GM23338 (cell line): ENCODE measurements at regions not wholly inside any gene's neighbourhood (a gene's known extent, or its start where the extent isn't known, plus 50 kb on each side); places are given as distances from the start of the nearest gene placed in this dataset.

Source experiments
- ATAC-seq: fragments of 200-7000 bp; cut with Tn5 transposase; 3 replicates; pipeline ENCODE4 v1.9.1; 2020
- DNase-seq: peaks from one replicate; pipeline ENCODE4 v3.0.0-alpha.2; 2015; ENCODE audit warnings: low spot score
- H2AFZ ChIP-seq: fragments of 200-600 bp; sonication (generic); 2 replicates; pipeline ENCODE4 v1.8.0; 2016; ENCODE audit warnings: antibody characterized with exemption, mild to moderate bottlenecking, moderate library complexity
- H3F3A ChIP-seq: fragments of 200-600 bp; sonication (generic); replicated peaks from 2 replicates; pipeline ENCODE4 v1.8.0; 2017; ENCODE audit warnings: antibody characterized with exemption, mixed run types, low read depth
- H3K27ac ChIP-seq: fragments of 200-600 bp; sonication (generic); 2 replicates; pipeline ENCODE4 v1.6.1; 2016; ENCODE audit warnings: low read depth
- H3K27me3 ChIP-seq: fragments of 200-600 bp; sonication (generic); 2 replicates; pipeline ENCODE4 v1.8.0; 2016; ENCODE audit warnings: mild to moderate bottlenecking, mixed run types, moderate library complexity; ENCODE audit not compliant: insufficient read depth
- H3K36me3 ChIP-seq: fragments of 200-600 bp; sonication (generic); 2 replicates; pipeline ENCODE4 v1.8.0; 2016; ENCODE audit warnings: mild to moderate bottlenecking; ENCODE audit not compliant: insufficient read depth
- H3K4me1 ChIP-seq: fragments of 200-600 bp; sonication (generic); 2 replicates; pipeline ENCODE4 v1.8.0; 2016; ENCODE audit warnings: mild to moderate bottlenecking, moderate library complexity; ENCODE audit not compliant: insufficient read depth
- H3K4me2 ChIP-seq: fragments of 200-600 bp; sonication (generic); 2 replicates; pipeline ENCODE4 v1.7.1; 2017; ENCODE audit warnings: mixed run types
- H3K4me3 ChIP-seq: fragments of 200-600 bp; sonication (generic); 2 replicates; pipeline ENCODE4 v1.6.1; 2016; ENCODE audit warnings: mixed run types
- H3K79me2 ChIP-seq: fragments of 200-600 bp; sonication (generic); replicated peaks from 2 replicates; pipeline ENCODE4 v1.8.0; 2017; ENCODE audit warnings: mild to moderate bottlenecking; ENCODE audit not compliant: insufficient read depth
- H3K9me2 ChIP-seq: fragments of 200-600 bp; sonication (generic); 2 replicates; pipeline ENCODE4 v1.8.0; 2017; ENCODE audit not compliant: insufficient read depth
- H4K20me1 ChIP-seq: fragments of 200-600 bp; sonication (generic); replicated peaks from 2 replicates; pipeline ENCODE4 v1.8.0; 2017; ENCODE audit warnings: mild to moderate bottlenecking; ENCODE audit not compliant: insufficient read depth
- H3K27ac Mint-ChIP-seq: 2 replicates; pipeline ENCODE4 v1.8.0; 2020; ENCODE audit warnings: inconsistent platforms, mild to moderate bottlenecking, moderate library complexity, mixed read lengths
- H3K27me3 Mint-ChIP-seq: 3 replicates; pipeline ENCODE4 v1.8.0; 2022; ENCODE audit warnings: low read depth, mild to moderate bottlenecking, moderate library complexity, mixed read lengths, inconsistent platforms; ENCODE audit not compliant: insufficient read depth, poor library complexity
- H3K36me3 Mint-ChIP-seq: 3 replicates; pipeline ENCODE4 v1.8.0; 2021; ENCODE audit warnings: low read depth, mild to moderate bottlenecking, inconsistent platforms, moderate library complexity, mixed read lengths
- H3K4me1 Mint-ChIP-seq: 3 replicates; pipeline ENCODE4 v1.8.0; 2020; ENCODE audit warnings: mild to moderate bottlenecking, inconsistent platforms, mixed read lengths
- H3K4me3 Mint-ChIP-seq: 3 replicates; pipeline ENCODE4 v1.8.0; 2021; ENCODE audit warnings: moderate library complexity, mild to moderate bottlenecking, inconsistent platforms, mixed read lengths
- H3K9me3 Mint-ChIP-seq: 3 replicates; pipeline ENCODE4 v1.8.0; 2020; ENCODE audit warnings: moderate library complexity, mild to moderate bottlenecking, inconsistent platforms, mixed read lengths
- CREB1 ChIP-seq: fragments of 250-450 bp; sonication (Bioruptor Pico); IDR thresholded peaks from 2 replicates; pipeline ENCODE4 v1.5.0; 2020; ENCODE audit warnings: low read depth, mild to moderate bottlenecking, moderate library complexity
- EZH2 ChIP-seq: fragments of 200-600 bp; sonication (generic); IDR thresholded peaks from one replicate; pipeline ENCODE4 v1.8.0; 2017; ENCODE audit warnings: antibody characterized with exemption, mild to moderate bottlenecking, low read depth; ENCODE audit not compliant: unreplicated experiment
- JUNB ChIP-seq: IDR thresholded peaks from one replicate; pipeline ENCODE4 v1.6.1; 2016; ENCODE audit warnings: antibody characterized with exemption; ENCODE audit not compliant: unreplicated experiment
- NANOG ChIP-seq: IDR thresholded peaks from 2 replicates; pipeline ENCODE4 v1.6.1; 2016; ENCODE audit warnings: antibody characterized with exemption, borderline replicate concordance
- POLR2AphosphoS5 ChIP-seq: IDR thresholded peaks from 2 replicates; pipeline ENCODE4 v1.6.1; 2016; ENCODE audit warnings: antibody characterized with exemption, low read depth
- STAT1 ChIP-seq: IDR thresholded peaks from one replicate; pipeline ENCODE4 v1.6.1; 2016; ENCODE audit warnings: antibody characterized with exemption; ENCODE audit not compliant: unreplicated experiment
- ZNF114 ChIP-seq: fragments of 250-450 bp; sonication (Bioruptor Pico); IDR thresholded peaks from 2 replicates; pipeline ENCODE4 v1.5.0; 2020; ENCODE audit warnings: mild to moderate bottlenecking, moderate library complexity
- ZNF331 ChIP-seq: fragments of 250-450 bp; sonication (Bioruptor Pico); IDR thresholded peaks from 2 replicates; pipeline ENCODE4 v1.5.0; 2020; ENCODE audit warnings: low read depth, mild to moderate bottlenecking, moderate library complexity
- TF ChIP-seq, protein P1 (sequence below): fragments of 250-450 bp; sonication (Bioruptor Pico); IDR thresholded peaks from 2 replicates; pipeline ENCODE4 v1.5.0; 2020; ENCODE audit warnings: mild to moderate bottlenecking, moderate library complexity
- TF ChIP-seq, protein P2 (sequence below): IDR thresholded peaks from one replicate; pipeline ENCODE4 v1.6.1; 2018; ENCODE audit warnings: antibody characterized with exemption; ENCODE audit not compliant: unreplicated experiment
- TF ChIP-seq, protein P3 (sequence below), 2 experiments: fragments of 200-600 bp in 1 of 2; sonication (generic) in 1 of 2; conservative IDR thresholded peaks; 2 replicates each; pipeline versions ENCODE4 v1.5.1 to v1.6.1; 2016 to 2017; ENCODE audit warnings: antibody characterized with exemption in 2 of 2, low read depth in 2 of 2, mild to moderate bottlenecking in 2 of 2, moderate library complexity in 1 of 2

DNA sequence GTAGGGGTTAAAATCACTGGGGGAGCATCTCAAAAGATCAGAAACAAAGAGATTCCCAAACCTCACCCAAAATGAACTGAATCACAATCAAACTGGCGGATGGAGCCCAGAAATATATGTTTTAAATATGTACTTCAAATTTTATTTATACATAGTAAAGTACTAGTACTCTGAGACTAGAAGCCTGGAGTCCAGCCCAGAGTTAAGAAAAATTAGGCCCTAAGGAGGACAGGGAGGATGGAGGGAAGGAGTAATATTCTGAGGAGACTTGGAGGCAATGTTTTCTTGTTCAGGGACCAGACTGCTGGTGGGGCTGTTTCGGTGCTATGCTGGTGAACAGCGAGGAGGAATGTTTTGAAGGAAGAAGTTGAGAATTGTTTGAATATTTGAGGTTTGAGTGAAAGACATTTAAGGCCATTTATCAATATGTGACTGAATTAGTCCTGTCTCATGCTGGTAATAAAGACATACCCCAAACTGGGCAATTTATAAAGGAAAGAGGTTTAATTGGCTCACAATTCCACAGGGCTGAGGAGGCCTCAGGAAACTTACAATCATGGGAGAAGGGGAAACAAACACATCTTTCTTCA, 552.4 kb upstream of the DAB2 start (continued):
- TF ChIP-seq, protein P1, sequence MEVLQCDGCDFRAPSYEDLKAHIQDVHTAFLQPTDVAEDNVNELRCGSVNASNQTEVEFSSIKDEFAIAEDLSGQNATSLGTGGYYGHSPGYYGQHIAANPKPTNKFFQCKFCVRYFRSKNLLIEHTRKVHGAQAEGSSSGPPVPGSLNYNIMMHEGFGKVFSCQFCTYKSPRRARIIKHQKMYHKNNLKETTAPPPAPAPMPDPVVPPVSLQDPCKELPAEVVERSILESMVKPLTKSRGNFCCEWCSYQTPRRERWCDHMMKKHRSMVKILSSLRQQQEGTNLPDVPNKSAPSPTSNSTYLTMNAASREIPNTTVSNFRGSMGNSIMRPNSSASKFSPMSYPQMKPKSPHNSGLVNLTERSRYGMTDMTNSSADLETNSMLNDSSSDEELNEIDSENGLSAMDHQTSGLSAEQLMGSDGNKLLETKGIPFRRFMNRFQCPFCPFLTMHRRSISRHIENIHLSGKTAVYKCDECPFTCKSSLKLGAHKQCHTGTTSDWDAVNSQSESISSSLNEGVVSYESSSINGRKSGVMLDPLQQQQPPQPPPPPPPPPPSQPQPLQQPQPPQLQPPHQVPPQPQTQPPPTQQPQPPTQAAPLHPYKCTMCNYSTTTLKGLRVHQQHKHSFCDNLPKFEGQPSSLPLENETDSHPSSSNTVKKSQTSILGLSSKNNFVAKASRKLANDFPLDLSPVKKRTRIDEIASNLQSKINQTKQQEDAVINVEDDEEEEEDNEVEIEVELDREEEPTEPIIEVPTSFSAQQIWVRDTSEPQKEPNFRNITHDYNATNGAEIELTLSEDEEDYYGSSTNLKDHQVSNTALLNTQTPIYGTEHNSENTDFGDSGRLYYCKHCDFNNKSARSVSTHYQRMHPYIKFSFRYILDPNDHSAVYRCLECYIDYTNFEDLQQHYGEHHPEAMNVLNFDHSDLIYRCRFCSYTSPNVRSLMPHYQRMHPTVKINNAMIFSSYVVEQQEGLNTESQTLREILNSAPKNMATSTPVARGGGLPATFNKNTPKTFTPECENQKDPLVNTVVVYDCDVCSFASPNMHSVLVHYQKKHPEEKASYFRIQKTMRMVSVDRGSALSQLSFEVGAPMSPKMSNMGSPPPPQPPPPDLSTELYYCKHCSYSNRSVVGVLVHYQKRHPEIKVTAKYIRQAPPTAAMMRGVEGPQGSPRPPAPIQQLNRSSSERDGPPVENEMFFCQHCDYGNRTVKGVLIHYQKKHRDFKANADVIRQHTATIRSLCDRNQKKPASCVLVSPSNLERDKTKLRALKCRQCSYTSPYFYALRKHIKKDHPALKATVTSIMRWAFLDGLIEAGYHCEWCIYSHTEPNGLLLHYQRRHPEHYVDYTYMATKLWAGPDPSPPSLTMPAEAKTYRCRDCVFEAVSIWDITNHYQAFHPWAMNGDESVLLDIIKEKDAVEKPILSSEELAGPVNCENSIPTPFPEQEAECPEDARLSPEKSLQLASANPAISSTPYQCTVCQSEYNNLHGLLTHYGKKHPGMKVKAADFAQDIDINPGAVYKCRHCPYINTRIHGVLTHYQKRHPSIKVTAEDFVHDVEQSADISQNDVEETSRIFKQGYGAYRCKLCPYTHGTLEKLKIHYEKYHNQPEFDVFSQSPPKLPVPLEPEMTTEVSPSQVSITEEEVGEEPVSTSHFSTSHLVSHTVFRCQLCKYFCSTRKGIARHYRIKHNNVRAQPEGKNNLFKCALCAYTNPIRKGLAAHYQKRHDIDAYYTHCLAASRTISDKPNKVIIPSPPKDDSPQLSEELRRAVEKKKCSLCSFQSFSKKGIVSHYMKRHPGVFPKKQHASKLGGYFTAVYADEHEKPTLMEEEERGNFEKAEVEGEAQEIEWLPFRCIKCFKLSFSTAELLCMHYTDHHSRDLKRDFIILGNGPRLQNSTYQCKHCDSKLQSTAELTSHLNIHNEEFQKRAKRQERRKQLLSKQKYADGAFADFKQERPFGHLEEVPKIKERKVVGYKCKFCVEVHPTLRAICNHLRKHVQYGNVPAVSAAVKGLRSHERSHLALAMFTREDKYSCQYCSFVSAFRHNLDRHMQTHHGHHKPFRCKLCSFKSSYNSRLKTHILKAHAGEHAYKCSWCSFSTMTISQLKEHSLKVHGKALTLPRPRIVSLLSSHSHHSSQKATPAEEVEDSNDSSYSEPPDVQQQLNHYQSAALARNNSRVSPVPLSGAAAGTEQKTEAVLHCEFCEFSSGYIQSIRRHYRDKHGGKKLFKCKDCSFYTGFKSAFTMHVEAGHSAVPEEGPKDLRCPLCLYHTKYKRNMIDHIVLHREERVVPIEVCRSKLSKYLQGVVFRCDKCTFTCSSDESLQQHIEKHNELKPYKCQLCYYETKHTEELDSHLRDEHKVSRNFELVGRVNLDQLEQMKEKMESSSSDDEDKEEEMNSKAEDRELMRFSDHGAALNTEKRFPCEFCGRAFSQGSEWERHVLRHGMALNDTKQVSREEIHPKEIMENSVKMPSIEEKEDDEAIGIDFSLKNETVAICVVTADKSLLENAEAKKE (CRISPR knock-in tag), result no peak
- no peak for TF ChIP-seq EZH2
- TF ChIP-seq ZNF114 (CRISPR knock-in tag), result no peak
- TF ChIP-seq CREB1 (CRISPR knock-in tag), result no peak
- TF ChIP-seq STAT1, result no peak

DNA sequence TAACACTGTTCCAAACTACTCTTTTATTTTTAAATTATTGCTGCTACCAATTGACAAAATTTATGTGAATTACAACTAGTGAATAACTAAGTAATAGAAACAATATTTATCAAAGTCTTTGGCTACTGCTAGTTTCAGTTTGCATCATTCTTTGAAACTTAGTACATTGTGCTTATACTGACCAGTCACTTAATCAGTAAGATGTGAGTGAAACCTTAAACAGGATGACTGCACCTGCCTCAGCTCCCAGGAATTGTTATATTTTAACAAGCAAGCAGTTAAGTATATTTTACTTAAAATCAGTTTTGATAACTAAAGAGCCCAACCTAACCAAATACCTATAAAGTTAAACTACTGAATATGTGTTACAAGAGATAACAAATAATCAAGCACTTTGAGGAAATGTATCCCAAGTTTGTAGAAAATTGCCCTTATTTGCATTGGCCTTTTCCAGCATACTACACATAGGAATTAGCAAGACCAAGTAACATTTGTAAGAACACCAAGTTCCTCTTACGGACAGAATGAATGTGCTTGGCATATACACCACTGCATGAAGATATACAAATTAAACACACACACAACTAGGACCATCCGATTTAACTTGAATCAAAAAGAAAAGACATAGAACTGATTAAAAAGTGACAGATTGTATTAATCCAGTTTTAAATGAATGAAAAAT, 545.5 kb upstream of the DAB2 start:
- Histone ChIP-seq H3K79me2 (no peaks in the 10 kb centered on the region), H3K4me1 (no peaks in the 10 kb centered on the region), H2AFZ (no peak overlapping the region), H3K27me3 (no peaks in the 10 kb centered on the region), H3K36me3 (no peaks in the 10 kb centered on the region), H3K9me2 (peaks cover 3% of the 10 kb centered on the region), H4K20me1 (no peaks in the 10 kb centered on the region), H3K4me2 (no peak overlapping the region), H3F3A (no peaks in the 10 kb centered on the region), H3K4me3 (no peak overlapping the region), H3K27ac (no peak overlapping the region)
- Mint-ChIP-seq H3K27me3 (no peaks in the 10 kb centered on the region), H3K4me1 (no peaks in the 10 kb centered on the region), H3K4me3 (no peak overlapping the region), H3K9me3 (peaks cover 2% of the 10 kb centered on the region; the same call in 1 of the 3 replicates), H3K27ac (no peak overlapping the region), H3K36me3 (no peaks in the 10 kb centered on the region)
- ATAC-seq, result no peak
- no peak for DNase-seq
- TF ChIP-seq NANOG (no peak), STAT1 (no peak), ZNF114 (CRISPR knock-in tag) (no peak), POLR2AphosphoS5 (no peak), JUNB (no peak), EZH2 (no peak), ZNF331 (CRISPR knock-in tag) (no peak), CREB1 (CRISPR knock-in tag) (no peak)
- TF ChIP-seq, protein P2, sequence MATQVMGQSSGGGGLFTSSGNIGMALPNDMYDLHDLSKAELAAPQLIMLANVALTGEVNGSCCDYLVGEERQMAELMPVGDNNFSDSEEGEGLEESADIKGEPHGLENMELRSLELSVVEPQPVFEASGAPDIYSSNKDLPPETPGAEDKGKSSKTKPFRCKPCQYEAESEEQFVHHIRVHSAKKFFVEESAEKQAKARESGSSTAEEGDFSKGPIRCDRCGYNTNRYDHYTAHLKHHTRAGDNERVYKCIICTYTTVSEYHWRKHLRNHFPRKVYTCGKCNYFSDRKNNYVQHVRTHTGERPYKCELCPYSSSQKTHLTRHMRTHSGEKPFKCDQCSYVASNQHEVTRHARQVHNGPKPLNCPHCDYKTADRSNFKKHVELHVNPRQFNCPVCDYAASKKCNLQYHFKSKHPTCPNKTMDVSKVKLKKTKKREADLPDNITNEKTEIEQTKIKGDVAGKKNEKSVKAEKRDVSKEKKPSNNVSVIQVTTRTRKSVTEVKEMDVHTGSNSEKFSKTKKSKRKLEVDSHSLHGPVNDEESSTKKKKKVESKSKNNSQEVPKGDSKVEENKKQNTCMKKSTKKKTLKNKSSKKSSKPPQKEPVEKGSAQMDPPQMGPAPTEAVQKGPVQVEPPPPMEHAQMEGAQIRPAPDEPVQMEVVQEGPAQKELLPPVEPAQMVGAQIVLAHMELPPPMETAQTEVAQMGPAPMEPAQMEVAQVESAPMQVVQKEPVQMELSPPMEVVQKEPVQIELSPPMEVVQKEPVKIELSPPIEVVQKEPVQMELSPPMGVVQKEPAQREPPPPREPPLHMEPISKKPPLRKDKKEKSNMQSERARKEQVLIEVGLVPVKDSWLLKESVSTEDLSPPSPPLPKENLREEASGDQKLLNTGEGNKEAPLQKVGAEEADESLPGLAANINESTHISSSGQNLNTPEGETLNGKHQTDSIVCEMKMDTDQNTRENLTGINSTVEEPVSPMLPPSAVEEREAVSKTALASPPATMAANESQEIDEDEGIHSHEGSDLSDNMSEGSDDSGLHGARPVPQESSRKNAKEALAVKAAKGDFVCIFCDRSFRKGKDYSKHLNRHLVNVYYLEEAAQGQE, result no peak
- TF ChIP-seq, protein P3, sequence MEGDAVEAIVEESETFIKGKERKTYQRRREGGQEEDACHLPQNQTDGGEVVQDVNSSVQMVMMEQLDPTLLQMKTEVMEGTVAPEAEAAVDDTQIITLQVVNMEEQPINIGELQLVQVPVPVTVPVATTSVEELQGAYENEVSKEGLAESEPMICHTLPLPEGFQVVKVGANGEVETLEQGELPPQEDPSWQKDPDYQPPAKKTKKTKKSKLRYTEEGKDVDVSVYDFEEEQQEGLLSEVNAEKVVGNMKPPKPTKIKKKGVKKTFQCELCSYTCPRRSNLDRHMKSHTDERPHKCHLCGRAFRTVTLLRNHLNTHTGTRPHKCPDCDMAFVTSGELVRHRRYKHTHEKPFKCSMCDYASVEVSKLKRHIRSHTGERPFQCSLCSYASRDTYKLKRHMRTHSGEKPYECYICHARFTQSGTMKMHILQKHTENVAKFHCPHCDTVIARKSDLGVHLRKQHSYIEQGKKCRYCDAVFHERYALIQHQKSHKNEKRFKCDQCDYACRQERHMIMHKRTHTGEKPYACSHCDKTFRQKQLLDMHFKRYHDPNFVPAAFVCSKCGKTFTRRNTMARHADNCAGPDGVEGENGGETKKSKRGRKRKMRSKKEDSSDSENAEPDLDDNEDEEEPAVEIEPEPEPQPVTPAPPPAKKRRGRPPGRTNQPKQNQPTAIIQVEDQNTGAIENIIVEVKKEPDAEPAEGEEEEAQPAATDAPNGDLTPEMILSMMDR (conservative IDR thresholded peaks at IDR 0.05; ENCODE audit: low read depth in 2 of 2), result no peak
